VCaP (cell line): ENCODE measurements at regions not wholly inside any gene's neighbourhood (a gene's known extent, or its start where the extent isn't known, plus 50 kb on each side); places are given as distances from the start of the nearest gene placed in this dataset.
A peak's percentile ranks its signal among the peaks of the same experiment; 100 is the strongest.

Experiments
- H3K27ac ChIP-seq: fragments of 450-650 bp; 2 replicates; pipeline ENCODE4 v1.5.1; 2017
- TF ChIP-seq, protein P1 (sequence below): fragments of 450-650 bp; conservative IDR thresholded peaks from 2 replicates; pipeline ENCODE4 v1.5.1; 2017; ENCODE audit warnings: mild to moderate bottlenecking, moderate library complexity

GRCh38 chr21:16086936-16087335 lies 357.2 kb downstream of the USP25 start:
- TF ChIP-seq, protein P1, sequence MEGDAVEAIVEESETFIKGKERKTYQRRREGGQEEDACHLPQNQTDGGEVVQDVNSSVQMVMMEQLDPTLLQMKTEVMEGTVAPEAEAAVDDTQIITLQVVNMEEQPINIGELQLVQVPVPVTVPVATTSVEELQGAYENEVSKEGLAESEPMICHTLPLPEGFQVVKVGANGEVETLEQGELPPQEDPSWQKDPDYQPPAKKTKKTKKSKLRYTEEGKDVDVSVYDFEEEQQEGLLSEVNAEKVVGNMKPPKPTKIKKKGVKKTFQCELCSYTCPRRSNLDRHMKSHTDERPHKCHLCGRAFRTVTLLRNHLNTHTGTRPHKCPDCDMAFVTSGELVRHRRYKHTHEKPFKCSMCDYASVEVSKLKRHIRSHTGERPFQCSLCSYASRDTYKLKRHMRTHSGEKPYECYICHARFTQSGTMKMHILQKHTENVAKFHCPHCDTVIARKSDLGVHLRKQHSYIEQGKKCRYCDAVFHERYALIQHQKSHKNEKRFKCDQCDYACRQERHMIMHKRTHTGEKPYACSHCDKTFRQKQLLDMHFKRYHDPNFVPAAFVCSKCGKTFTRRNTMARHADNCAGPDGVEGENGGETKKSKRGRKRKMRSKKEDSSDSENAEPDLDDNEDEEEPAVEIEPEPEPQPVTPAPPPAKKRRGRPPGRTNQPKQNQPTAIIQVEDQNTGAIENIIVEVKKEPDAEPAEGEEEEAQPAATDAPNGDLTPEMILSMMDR = no peak

GRCh38 chr21:16087523-16087922 lies 357.7 kb downstream of the USP25 start:
- TF ChIP-seq, protein P1 = no peak
- H3K27ac ChIP-seq = peak overlapping the region; percentile 86; the same call in 1 of the 2 replicates

More at GRCh38 chr21:16086936-16087335, 357.2 kb downstream of the USP25 start:
- H3K27ac ChIP-seq = peak overlapping the region; percentile 86; the same call in 1 of the 2 replicates

DNA sequence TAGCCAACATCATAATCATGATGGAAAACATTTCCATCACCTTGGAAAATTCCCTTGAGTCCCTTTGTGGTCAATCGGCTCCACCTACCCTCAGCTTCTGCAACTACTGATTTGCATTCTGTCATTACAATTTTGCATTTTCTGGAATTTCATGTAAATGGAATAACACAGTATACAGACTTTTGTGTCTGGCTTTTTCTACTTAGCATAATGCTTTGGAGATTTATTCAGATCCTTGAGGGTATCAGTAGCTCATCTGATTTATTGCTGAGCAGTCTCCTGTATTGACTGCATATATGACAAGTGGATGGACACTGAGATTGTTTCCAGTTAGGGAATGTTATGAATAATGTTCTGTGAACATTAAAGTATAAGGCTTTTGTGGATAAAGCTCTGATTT lies 358.3 kb downstream of the USP25 start:
- H3K27ac ChIP-seq = peak overlapping the region; percentile 86; the same call in 1 of the 2 replicates
- TF ChIP-seq, protein P1 = no peak

GRCh38 chr21:16095005-16095404 lies 365.2 kb downstream of the USP25 start:
- H3K27ac ChIP-seq = no peak overlapping the region
- TF ChIP-seq, protein P1 = no peak

- TF ChIP-seq, protein P1 = no peak
- no peak overlapping the region for H3K27ac ChIP-seq
Observed at GRCh38 chr21:16096988-16097387, 367.2 kb downstream of the USP25 start.

DNA sequence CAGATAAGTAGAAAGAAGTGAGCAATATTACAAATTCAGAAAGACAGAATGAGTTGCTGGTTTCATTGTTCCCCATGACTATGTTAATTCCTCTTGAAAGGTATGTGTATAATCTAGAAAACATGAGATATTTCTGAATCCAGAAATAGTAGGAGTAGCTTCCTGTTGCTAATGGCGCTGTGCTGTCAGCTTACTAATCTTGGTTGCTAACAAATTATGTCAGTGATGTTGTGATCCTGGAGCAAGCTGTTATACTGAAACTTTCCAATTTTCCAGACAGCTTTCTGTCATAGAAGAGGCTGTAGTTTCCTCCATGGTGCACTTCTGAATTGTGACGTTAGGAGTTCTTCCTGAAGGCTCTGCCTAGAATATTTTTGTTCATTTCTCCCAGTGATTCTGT lies 372.3 kb downstream of the USP25 start:
- TF ChIP-seq, protein P1 = no peak
- no peak overlapping the region for H3K27ac ChIP-seq

DNA sequence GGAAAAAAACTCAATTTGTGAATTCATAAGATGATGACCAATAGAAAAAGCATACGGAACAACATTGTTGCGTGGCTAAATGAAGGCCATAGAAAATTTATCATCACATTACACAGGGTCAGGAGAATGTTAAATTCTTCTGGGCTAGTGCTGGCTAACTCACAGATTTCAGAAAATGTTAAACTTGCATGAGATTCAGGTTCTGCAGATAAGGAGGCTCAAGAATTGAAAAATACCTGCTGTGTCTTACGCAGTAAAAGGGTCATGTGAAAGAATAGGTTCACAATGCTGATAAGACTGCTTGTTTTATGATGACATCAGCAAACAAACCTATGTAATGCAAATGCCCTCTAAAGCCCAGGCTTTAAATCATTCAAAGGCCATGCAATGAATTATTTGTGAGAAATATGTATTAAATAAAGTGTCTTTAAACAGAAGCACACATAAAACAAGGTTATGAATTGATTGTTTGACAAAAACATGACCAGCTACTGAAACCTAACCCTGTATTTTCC lies 378.8 kb downstream of the USP25 start:
- no peak overlapping the region for H3K27ac ChIP-seq
- TF ChIP-seq, protein P1 = no peak
